Right atrium auricular region (tissue), 2 donors: ENCODE measurements at regions not wholly inside any gene's neighbourhood (a gene's known extent, or its start where the extent isn't known, plus 50 kb on each side); places are given as distances from the start of the nearest gene placed in this dataset.

Experiments used
- DNase-seq: peaks from one replicate; pipeline ENCODE4 v3.0.0-alpha.2; 2019; ENCODE audit warnings: low spot score
- H3K27ac ChIP-seq, 2 donors: fragments of 200-600 bp; sonication (generic); 1 replicate in 1 of 2; 2 replicates in 1 of 2; pipeline ENCODE4 v1.5.1; 2016 to 2019
- H3K27me3 ChIP-seq, 2 donors: fragments of 200-600 bp; sonication (generic); one replicate each; pipeline versions ENCODE4 v1.5.1 to v1.6.0; 2017 to 2019
- H3K36me3 ChIP-seq: fragments of 200-600 bp; sonication (generic); one replicate; pipeline ENCODE4 v1.5.1; 2016
- H3K4me1 ChIP-seq, 2 donors: fragments of 200-600 bp; sonication (generic); one replicate each; pipeline versions ENCODE4 v1.5.1 to v1.6.0; 2017 to 2019
- H3K4me3 ChIP-seq, 2 donors: fragments of 200-600 bp; sonication (generic); 1 replicate in 1 of 2; 2 replicates in 1 of 2; pipeline ENCODE4 v1.5.1; 2017 to 2019; ENCODE audit warnings: mild to moderate bottlenecking in 1 of 2, moderate library complexity in 1 of 2
- H3K9me3 ChIP-seq, 2 donors: fragments of 200-600 bp; sonication (generic); one replicate each; pipeline ENCODE4 v1.5.1; 2019
- CTCF ChIP-seq, 2 donors: fragments of 200-600 bp; sonication (generic); IDR thresholded peaks; one replicate each; pipeline ENCODE4 v1.5.1; 2019; ENCODE audit warnings: antibody characterized with exemption in 2 of 2

GRCh38 chr21:35586305-35586704, 474.0 kb downstream of the SETD4 start:
- no peaks in the 10 kb centered on the region for H3K27me3 ChIP-seq
- DNase-seq, result no peak

GRCh38 chr21:35585878-35586277, 474.4 kb downstream of the SETD4 start:
- TF ChIP-seq CTCF (IDR thresholded peaks at IDR 0.05), result no peak
- no peak for DNase-seq
- Histone ChIP-seq H3K4me1 (no peaks in the 10 kb centered on the region), H3K27ac (no peak overlapping the region), H3K4me3 (no peak overlapping the region), H3K27me3 (no peaks in the 10 kb centered on the region), H3K9me3 (no peaks in the 10 kb centered on the region), H3K36me3 (no peaks in the 10 kb centered on the region)

More at GRCh38 chr21:35586305-35586704, 474.0 kb downstream of the SETD4 start:
- no peak for TF ChIP-seq CTCF (IDR thresholded peaks at IDR 0.05)
- Histone ChIP-seq H3K27ac (no peak overlapping the region), H3K36me3 (no peaks in the 10 kb centered on the region), H3K4me3 (no peak overlapping the region), H3K4me1 (no peaks in the 10 kb centered on the region), H3K9me3 (no peaks in the 10 kb centered on the region)

DNA sequence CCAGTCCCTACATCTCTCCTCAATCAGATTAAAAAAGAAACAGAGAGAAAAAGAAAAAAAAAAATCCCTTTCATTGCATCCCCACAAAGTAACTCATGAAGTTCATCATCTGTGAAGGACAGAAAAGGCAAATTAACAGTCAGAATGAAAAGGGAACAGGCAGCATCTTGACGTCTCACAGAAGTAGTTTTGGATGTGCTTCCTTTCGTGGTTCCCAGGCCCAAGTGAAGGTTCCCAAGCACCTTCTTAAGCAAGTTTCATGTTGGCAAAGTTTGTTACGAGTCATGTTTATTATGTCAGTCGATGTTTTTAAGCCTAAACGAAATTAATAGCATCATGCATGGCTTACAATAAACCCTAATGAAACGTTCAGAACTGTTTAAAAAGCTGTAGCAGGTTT, 475.2 kb downstream of the SETD4 start:
- no peaks in the 10 kb centered on the region for H3K36me3 ChIP-seq
- no peaks in the 10 kb centered on the region for H3K27me3 ChIP-seq
- H3K9me3 ChIP-seq, result no peaks in the 10 kb centered on the region
- H3K4me3 ChIP-seq, result no peak overlapping the region
- no peaks in the 10 kb centered on the region for H3K4me1 ChIP-seq
- H3K27ac ChIP-seq, result no peak overlapping the region
- TF ChIP-seq CTCF (IDR thresholded peaks at IDR 0.05), result no peak
- no peak for DNase-seq

DNA sequence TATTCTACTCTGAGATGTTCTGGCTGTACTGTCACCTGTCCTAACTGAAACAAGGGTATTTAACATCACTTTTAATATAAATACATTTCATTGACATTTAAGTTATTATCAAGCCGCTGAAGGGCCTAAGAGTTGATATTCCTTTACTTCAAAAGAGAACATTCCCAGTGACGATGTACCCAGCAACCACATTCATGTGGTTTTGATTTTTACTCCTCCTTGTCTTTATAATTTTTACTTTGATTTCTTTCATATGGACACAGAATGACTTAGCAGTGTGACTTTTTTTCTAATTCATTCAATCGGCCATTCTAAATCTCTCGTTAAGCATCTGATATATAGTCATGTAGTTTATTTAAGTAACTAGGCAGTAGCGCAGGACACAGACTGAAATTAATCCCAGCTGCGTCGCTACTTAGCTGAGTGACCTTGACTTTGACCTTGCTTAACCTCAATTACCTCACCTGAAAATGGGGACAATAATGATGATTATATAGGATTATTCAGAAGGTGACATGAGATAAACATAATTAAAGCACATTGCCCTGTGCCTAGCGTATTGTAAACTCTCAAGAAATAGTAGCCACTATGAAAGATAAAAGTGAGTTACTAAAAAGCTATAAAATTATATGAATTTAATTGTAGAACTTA, 476.6 kb downstream of the SETD4 start:
- TF ChIP-seq CTCF (IDR thresholded peaks at IDR 0.05), result no peak
- H3K9me3 ChIP-seq, result no peaks in the 10 kb centered on the region
- no peak for DNase-seq

DNA sequence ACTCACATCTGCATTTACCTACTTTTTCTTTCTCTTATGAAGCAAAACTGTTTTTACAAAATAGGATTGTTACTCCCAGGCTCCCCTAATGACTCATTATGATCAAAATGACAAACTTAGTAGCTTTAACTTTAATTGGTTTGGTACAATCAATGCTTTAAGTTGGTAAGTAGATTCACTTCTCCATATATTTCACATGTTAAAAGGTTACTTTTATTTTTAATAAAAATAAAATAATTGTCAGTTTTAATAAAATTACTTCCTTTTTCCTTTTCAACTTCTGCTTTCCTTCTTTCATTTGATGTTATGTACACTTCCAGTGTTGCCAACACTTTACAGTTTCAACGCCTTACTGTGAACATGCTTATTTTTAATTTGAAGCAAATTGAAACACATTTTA, 477.6 kb downstream of the SETD4 start:
- TF ChIP-seq CTCF (IDR thresholded peaks at IDR 0.05), result no peak
- no peak for DNase-seq
- no peak overlapping the region for H3K27ac ChIP-seq
- H3K4me1 ChIP-seq, result no peaks in the 10 kb centered on the region
- H3K27me3 ChIP-seq, result no peaks in the 10 kb centered on the region
- H3K9me3 ChIP-seq, result no peaks in the 10 kb centered on the region
- no peak overlapping the region for H3K4me3 ChIP-seq
- no peaks in the 10 kb centered on the region for H3K36me3 ChIP-seq

More for the DNA sequence above, 476.6 kb downstream of the SETD4 start:
- Histone ChIP-seq H3K4me3 (no peak overlapping the region), H3K27me3 (no peaks in the 10 kb centered on the region), H3K36me3 (no peaks in the 10 kb centered on the region), H3K4me1 (no peaks in the 10 kb centered on the region), H3K27ac (no peak overlapping the region)

DNA sequence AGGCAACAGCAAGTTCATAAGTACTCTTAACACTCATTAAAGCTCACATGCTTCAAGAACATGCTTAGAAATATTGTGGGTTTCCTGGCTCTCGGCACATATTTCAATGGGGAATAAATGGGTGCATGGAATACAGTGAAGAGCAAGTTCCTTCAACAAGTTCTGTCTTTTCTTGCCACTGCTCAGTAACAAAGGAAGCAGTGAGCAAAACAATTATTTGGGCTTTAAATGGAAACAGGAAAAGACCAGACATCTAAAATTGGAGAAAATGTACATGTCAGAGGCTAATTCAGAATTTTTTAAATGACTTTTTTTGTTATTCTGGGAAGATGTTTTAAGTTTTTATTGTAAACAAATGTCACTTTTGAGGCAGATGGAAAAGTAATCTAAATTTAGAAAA, 478.7 kb downstream of the SETD4 start:
- Histone ChIP-seq H3K36me3 (no peaks in the 10 kb centered on the region), H3K27me3 (no peaks in the 10 kb centered on the region), H3K4me3 (no peak overlapping the region), H3K4me1 (no peaks in the 10 kb centered on the region), H3K9me3 (no peaks in the 10 kb centered on the region), H3K27ac (no peak overlapping the region)
- DNase-seq, result no peak
- no peak for TF ChIP-seq CTCF (IDR thresholded peaks at IDR 0.05)
